ENCODE measurements at regions not wholly inside any gene's neighbourhood (a gene's known extent, or its start where the extent isn't known, plus 50 kb on each side); places are given as distances from the start of the nearest gene placed in this dataset.
"Not testable (repeated sequence)": the region's sequence is repeated elsewhere in the genome, so short reads cannot be mapped to it uniquely, and the experiment has no call there.

DNA sequence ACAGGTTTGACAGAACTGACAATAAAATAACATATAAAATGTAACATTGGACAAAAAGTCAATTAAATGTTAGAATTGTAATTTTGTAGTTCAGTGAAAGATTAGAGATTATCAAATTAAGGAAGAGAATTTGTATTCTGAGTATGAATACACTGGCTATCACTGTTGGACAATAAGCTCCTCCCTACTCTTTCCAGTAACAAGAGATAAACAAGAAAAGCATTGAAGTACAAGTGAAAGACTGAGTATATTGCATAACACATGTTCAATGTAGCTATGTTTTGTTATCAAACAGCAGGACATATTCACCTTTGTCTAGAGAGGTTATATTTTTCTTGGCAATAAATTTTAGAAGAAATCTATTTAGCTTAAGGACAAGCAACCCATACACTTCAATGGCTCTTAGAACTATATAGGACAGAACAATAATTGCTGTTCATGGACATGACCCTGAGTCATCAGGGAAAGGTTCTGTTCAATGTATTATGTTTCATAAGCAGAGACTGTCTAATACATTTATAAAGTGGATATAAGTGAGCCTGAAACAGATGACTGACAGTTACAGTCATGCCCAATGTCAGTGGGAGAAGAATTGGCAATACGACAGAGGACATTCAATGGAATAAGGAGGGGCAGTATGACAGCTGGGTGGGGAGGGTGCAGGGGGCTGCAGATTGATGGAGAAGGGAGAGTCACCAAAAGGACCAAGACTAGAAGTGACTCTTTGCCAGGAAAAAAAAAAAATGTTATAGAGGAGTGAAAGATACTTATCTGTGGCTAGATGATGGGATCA is 520.4 kb downstream of the FRK start:
- no peak for DNase-seq

DNA sequence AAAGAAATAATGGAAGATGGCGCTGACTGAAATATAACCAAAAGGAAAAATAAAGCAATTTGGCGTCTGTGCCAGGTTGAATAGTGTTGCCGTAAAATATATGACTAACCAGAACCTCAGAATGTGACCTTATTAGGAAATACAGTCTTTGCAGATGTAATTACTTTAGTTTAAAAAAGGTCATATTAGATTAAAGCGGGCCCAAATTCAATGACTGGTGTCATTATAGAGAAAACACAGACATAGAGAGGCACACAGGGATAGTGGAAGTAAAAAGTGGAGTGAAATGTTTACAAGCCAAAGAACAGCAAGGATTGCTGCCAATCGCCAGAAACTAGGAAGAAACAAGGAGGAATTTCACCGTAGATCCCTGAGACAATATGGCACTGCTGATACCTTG is 521.2 kb downstream of the FRK start:
- no peak for DNase-seq

DNA sequence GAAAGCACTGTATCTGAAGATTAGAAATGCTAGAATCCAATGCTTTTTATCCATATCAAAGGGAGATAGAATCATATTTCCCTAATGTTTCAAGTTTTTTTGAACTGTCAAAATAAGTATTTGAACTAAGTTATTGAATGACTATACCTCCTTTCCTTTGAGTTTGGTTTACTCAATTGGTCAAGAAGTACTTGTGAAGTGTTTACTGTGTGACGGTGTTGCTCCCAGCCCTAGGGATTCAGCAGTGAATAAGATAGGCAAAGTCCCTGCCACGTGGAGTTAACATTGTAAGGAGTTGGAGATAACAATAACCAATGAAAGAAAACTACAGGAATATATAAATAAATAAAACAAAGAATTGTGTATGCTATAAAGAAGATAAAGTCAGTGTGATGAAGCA is 535.9 kb downstream of the FRK start:
- no peak for DNase-seq

DNA sequence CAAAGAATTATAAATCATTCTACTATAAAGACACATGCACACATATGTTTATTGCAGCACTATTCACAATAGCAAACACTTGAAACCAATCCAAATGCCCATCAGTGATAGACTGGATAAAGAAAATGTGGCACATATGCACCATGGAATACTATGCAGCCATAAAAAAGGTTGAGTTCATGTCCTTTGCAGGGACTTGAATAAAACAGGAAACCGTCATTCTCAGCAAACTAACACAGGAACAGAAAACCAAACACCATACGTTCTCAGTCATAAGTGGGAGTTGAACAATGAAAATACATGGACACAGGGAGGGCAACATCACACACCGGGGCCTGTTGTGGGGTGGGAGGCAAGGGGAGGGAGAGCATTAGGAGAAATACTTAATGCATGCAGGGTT is 538.9 kb downstream of the FRK start:
- DNase-seq, result not testable (repeated sequence)

DNA sequence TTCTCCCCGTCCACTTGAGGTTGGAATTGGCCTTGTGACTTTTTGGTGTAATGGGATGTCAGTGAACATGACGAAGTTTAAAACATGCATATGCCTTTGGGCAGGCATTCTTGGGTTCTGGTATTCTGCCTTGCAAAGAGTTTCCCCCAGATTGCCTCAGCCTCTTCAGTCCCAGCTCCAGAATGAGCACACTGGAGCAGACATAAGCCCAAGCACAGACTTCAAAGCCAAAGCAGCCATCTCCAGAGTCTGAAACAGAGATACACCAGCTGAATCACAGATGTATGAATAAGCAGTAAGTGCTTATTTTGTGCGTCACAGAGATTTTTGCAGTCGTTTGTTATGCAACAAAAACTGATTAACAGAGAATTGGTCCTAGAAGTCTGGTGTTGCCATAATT is 546.0 kb downstream of the FRK start:
- DNase-seq, result no peak

DNA sequence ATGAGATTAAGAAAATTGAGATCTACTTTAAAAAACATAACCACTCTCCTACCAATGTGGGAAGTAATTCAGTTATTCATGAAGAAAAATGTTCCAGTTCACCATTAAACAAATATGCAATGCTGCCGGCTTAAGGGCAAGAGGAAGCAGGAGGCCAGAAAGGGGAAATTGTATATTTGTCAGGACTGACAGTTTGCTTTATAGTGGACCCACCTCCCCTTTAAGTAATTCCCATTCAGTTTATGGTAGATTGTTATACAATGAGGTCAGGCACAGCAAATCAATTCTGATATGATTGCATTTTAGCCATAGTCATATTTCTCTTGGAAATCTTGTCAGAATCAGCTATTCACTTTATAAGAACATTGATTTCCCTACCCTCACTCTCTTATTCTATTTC is 547.8 kb downstream of the FRK start:
- DNase-seq, result no peak

DNA sequence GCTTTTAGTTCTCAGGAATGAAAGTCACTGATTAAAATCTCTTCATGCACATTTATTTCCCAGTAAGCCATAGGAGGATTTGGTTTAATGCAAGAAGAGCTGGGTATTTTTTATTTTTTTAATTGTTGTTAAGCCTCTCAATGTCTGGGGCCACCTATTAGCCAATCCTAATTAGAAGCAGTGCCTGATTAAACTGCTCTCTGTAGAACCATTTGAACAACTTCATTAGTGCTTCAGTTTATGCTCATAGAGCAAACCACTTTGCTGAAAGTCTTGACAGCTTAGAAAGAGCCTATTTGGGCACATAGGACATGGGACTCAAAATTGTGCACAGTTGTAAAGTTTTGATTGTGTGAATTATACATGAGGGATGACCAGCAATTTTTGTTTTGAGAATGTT is 548.9 kb downstream of the FRK start:
- no peak for DNase-seq

DNA sequence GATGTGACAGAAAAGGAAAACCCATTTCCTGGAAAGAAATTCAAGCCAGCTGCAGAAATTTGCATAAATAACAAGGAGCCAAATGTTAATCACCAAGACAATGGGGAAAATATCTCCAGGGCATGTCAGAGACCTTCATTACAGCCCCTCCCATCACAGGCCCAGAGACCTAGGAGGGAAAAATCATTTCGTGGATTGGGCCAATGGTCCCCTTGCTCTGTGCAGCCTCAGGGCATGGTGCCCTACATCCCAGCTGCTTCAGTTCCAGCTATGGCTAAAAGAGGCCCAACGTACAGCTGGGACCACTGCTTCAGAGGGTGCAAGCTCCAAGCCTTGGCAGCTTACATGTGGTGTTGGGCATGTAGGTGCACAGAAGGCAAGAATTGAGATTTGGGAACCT is 558.3 kb downstream of the FRK start:
- not testable (repeated sequence) for DNase-seq

DNA sequence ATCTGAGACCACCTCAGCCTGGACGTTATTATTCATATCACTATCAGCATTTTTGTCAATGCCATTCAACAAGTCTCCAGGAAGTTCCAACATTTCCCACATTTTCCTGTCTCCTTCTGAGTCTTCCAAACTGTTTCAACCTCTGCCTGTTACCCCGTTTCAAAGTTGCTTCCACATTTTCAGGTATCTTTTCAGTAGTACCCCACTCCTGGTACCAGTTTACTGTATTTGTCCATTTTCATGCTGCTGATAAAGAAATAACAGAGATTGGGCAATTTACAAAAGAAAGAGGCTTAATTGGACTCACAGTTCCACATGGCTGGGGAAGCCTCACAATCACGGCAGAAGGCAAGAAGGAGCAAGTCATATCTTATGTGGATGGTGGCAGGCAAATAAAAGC is 565.5 kb downstream of the FRK start:
- no peak for DNase-seq

DNA sequence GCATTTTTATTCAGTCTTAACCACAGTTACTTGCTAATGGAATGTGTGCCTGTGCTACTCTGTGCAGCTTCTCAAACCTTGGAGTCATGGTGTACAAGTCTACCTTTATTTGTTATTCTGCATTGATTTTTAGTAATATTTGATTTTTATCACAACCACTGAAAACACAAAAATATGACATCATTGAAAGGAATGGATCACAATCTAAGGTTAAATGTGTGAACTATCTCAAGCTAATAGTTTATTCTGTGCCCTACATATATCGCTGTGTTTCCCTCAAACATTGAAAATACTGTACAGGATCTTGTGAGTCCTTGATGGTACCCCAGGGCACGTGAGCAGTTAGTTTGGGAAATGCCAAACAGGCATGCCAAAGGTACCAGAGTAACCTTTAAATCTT is 573.4 kb downstream of the FRK start:
- DNase-seq, result no peak

DNA sequence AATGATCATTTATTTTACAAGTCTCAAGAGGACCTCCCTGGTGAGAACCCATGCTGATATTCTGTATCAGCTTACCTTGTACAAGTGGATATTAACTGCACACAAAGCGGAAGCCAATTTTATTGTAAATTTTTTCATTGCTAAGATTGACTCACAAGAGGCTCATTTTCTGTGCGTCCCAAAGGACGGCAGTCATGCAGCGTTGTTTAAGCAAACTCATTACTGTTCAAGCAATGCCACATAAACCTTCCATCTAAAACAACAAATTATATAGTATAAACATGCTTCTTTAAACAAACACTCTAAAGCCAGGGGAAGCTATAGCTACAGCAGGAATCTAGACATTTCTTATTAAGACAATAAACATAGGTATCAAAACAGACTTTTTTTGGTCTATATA is 575.3 kb downstream of the FRK start:
- DNase-seq, result peak; percentile 88

DNA sequence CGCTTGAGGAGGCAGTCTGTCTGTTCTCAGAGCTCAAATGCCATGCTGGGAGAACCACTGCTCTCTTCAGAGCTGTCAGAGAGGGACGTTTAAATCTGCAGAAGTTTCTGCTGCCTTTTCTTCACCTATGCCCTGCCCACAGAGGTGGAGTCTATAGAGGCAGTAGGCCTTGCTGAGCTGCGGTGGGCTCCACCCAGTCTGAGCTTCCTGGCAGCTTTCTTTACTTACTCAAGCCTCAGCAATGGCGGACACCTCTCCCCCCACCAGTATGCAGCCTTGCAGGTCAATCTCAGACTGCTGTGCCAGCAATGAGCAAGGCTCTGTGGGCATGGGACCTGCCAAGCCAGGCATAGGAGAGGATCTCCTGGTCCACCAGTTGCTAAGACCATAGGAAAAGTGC is 580.1 kb downstream of the FRK start:
- not testable (repeated sequence) for DNase-seq

DNA sequence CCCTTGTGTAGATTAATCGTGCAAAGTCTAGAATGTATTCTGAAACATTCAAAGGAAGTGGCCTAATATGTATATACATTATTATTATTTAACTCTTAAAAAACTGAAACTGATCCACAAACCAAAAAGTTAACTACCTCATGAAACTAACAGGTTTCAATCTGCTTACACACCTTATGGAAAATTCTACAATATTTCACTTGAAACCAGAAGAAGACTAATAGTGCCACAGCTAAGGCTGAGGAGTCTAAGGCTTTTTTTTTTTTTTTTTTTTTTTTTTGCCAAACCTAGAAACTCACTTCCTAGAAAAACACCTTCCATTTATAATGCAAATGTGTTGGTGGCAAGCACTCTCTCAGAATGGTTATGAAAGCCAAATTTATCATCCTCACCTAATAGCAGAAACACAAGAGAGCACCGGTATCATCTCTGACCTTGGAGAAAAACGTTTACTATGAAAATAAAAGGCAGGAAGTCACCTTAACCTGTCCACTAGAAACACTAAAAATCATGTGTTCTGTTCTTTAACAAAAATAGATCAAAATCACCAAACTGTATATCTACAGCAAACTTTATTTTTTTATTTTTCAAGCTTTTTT is 586.1 kb downstream of the FRK start:
- DNase-seq, result no peak

DNA sequence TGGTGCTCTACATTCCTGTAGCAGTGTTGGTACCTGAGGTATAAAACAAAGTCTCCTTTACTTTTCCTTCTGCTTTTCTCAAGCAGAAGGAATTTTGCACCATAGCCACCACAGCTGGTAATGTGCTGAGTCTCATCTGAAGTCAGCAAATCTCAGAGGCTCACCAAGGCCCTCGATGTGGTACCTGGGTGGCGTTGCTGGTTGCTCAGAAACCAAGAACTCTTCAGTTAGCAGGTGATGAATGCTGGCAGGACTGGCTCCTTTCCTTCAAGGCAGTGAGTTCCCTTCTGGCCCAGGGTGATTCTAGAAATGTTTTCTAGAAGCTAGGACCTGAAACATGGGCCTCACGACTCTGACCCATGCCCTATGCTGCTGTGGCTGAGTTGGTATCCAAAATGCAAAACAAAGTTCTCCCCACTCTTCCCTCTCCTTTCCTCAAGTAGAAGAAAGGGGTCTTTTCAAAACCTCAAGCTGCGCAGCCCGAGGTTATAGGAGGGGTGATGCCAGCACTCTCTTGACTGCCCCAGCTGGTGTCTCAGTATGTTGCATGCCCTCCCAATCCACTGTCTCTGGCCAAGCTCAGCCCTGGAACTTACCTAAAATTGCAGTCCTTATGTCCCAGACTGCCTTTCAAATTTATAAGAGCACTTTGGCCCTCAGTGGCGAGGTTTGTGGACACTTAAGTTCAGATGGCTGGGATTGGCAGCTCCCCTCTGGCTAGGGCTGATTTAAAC is 592.3 kb downstream of the FRK start:
- no peak for DNase-seq

DNA sequence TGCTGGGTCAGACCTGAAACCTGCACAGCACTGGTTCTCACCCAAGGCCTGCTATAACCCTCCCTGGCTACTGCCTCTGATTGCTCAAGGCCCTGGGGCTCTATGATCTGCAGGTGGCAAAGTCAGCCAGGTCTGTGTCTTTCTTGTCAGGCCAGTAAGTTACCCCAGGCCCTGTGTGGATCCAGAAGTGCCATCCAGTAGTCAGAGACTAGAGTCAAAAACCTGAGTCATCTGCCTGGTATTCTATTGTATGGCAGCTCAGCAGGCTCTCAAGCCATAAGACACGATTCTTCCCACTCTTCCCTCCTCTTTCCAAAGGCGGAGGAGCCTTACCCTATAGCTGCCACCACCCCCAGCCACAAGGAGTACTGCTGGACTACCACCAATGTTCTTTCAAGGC is 593.0 kb downstream of the FRK start:
- no peak for DNase-seq

DNA sequence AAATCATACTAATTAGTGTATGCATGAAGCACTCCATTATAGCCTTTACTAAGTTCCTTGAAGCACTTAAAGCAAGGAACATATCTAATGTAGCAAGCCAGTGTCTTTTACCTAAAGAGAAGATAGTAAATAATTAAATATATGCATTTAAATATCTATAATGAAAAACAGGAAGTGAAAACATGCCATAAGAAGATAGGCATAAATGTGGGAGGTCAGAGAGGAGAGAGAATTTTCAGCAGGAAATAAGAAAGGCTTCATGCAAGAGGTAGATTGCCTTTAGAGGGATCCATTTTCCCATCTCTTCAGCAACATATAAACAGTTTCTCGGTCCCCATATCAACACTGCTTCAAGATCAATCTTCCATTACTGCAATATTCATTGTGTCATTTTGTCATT is 599.8 kb downstream of the FRK start:
- DNase-seq, result no peak

DNA sequence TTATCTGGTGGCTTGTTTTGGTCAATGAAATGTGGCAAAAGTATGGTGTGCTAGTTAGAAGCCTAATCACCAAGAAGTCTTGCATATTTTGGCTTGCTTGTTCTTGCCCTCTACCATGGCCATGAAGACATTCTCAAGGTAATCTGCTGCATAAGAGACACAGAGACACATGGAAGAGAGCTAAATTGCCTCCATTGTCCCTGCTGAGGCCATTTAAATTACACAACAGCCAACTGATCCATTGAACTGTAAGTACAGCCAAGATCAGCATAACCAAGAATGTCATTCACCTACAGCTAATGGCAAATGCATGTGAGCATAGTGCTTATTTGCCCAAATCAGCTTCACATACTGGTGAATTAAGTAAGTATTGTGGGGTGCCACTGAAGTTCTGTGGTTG is 603.8 kb downstream of the FRK start:
- DNase-seq, result no peak

DNA sequence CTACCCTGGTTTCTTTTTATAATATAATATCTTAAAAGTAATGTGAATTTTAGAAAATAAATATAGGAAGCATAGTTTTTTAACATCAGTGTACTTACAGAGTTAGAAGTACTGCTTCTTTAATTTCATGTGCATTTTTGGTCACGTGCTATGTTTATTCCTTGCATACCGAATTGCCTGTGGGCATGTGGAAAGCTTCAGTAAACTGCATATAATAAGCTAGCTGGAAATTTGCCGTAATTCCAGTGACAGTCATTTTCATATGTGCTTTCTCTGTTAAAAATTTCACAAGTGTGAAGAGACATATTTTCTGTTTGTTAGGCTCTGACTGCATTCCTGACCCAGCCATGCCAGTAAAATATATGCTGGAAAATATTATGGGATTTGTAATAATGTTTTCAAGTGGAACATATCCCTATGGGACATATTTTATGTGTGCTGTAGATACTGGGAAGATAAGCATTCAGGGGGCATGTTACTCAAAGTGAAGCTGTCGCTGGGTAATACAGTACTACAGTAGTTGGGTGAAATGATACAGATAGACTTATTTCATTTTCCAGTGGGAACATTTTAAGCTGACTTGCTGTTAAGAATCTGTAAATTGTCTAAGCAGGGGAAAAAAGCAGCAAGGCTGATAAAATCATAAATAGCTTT is 616.7 kb downstream of the FRK start:
- DNase-seq, result no peak

DNA sequence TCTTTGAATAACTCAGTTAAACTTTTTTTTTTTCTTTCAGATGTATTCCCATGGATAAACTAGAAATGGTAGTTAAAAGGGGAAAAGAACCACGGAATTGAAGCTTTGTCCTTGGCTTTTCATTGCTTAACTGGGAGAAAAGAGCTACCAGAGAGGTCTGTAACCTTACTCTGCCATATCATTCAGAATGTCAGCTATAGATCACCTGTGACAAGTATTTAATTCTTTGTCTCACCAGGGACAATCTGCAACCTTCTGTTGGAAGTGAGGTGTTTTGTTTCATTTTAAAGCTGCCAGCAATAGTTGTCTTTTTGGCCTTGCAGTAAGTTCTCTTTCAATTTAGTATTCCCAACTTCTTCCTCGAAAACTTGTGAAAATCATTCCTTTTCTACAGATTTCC is 618.4 kb downstream of the FRK start:
- no peak for DNase-seq

DNA sequence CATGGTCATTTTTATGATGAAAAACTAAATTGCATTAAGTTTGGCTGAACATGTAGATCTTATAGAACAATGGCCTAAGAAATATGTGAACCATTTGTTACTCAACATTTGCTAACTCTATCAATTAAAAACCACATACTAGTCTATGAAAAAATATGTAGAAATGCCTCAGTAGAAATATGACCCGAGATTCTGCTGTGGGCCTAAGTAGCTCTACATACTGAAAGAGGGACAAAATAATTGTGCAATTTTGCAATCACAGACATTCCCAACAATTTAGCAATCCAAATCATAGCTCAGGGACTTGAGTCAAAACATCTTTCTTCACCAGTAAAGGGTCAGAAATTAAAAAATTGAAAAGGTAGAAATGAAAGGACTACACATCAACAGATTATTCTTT is 619.0 kb downstream of the FRK start:
- DNase-seq, result no peak

DNA sequence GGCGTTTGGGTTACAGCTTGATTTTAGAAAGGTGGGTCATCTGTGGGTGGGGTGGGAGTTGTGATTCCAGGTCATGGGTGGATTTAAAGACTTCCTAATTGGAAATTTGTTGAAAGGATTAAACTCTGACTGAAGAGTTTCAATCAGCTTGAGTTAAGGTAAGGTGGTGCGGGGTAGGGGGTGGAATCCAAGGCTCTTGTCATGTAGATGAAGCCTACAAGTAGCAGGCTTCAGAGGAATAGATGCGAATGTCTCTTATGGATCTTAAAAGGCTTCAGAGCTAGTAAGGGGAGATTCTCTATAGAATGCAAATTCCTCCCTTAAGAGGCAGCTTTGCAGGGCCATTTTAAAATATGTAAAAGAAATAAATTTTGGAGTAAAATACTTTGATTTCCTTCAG is 645.3 kb downstream of the FRK start:
- no peak for DNase-seq

DNA sequence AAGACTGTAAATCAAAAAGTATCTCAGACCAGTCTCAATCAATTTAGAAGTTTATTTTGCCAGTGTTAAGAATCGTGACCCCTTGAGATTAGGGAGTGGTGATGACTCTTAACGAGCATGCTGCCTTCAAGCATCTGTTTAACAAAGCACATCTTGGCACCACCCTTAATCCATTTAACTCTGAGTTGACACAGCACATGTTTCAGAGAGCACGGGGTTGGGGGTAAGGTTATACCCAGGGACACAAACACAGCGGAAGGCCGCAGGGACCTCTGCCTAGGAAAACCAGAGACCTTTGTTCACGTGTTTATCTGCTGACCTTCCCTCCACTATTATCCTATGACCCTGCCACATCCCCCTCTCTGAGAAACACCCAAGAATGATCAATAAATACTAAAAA is 645.8 kb downstream of the FRK start:
- not testable (repeated sequence) for DNase-seq

DNA sequence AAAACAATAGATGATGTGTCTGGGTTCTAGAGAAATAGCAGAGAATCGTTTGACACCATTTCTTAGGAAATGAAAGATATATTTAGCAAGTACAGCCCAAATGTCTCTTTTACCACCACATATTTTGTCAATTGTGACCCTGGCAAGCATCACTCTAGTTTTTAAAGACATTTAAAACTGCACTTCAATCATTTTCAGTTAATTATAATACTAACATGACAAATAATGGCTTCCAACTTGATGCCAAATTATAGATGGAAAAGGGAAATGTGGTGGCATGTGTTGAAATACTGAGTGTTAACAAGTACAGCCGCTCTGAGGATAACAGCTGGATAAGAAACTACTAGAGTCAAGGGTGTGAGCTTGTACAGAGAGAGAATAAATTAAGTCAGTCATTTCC is 648.9 kb downstream of the FRK start:
- no peak for DNase-seq

DNA sequence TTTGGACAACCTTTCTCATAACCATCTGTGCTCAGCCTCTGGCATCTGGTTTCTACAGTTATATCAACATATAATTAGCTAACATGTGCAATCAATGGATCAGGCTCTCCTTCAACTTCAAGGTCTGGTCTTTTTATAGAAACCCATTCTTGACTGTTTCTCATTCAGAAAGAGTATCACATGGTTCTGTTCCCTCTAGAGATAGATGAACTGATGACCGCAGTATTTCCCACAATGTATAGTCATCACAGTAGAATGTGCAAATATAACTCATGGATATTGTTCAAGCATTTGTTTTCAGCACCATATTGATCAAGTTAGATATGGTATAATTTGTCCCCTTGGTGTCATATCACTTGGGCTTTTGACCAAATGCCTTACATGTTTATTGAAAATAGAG is 656.2 kb downstream of the FRK start:
- no peak for DNase-seq

All from DMS153 (cell line).